GM19468 (cell line): ENCODE measurements at regions not wholly inside any gene's neighbourhood (a gene's known extent, or its start where the extent isn't known, plus 50 kb on each side); places are given as distances from the start of the nearest gene placed in this dataset.

Experiments used
- ATAC-seq: cut with Tn5 transposase; IDR thresholded peaks from one replicate; pipeline ENCODE4 v1.9.1; 2021; ENCODE audit warnings: mild to moderate bottlenecking, moderate library complexity, moderate number of reproducible peaks; ENCODE audit not compliant: unreplicated experiment; ENCODE audit errors: extremely low read depth

GRCh38 chr1:79604490-79605198 is 598.1 kb upstream of the ADGRL4 start:
- no peak for ATAC-seq

GRCh38 chr1:79603843-79604242 is 597.3 kb upstream of the ADGRL4 start:
- ATAC-seq = no peak

GRCh38 chr1:79599257-79599656 is 592.7 kb upstream of the ADGRL4 start:
- no peak for ATAC-seq

GRCh38 chr1:79595931-79596330 is 589.4 kb upstream of the ADGRL4 start:
- ATAC-seq = no peak

- no peak for ATAC-seq
These were observed 587.7 kb upstream of the ADGRL4 start for GRCh38 chr1:79594121-79594698.

- ATAC-seq = no peak
These were observed 586.2 kb upstream of the ADGRL4 start for GRCh38 chr1:79592707-79593106.

DNA sequence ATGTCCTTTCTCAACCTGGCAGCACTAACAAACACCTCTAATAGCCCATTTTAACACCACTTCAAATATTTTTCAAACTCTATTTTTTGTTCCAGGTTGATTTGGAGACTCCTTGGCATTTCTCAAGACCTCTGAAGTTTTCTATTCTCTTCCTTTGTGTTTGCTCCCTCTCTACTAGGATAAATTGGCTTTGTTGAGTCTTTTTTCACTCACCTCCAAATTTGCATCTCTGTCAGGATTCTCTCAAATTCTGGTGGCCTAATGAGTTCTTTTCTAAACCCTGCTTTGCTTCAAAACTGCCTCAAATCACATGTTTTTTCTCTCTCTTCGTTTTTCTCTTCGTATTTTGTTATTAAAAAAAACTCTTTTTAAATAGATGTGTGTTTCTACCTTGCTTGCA is 582.2 kb upstream of the ADGRL4 start:
- ATAC-seq = no peak

DNA sequence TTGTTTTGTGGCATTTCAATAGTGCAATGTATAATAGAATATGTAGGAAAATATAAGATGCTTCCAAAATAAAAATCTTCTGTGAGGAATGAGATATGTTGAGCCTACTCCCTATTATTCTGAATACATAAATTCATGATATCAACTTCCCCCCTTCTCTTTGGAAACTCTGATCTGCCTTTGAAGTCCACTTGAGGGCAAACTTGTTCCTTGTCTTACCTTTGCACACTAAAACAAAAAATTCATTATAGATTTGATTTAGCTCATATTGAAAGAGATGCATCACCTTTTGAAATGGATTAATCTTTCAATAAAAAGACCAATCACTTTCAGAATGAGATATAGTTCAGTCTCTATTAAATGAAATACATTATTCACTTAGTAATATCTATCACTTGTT is 580.7 kb upstream of the ADGRL4 start:
- ATAC-seq = no peak

DNA sequence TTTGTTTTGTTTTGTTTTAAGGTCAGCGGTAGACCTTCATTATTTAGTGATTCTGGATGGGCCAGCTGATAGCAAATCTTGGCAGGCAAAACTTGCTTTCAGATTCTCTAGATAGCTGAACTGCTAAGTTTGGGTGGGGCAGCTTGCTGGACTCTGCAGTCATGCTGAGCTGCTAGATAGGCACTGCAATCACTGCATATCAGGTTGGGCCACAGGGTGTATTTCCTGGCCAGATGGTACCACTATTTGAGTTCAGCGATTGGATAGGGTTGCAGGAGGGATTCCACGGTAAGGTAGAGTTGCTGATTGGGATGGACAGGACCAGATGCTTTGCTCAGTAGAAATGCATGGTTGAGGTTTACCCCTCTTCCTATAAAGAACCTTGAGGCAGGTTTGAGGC is 579.3 kb upstream of the ADGRL4 start:
- no peak for ATAC-seq

GRCh38 chr1:79575424-79575823 is 568.9 kb upstream of the ADGRL4 start:
- no peak for ATAC-seq

DNA sequence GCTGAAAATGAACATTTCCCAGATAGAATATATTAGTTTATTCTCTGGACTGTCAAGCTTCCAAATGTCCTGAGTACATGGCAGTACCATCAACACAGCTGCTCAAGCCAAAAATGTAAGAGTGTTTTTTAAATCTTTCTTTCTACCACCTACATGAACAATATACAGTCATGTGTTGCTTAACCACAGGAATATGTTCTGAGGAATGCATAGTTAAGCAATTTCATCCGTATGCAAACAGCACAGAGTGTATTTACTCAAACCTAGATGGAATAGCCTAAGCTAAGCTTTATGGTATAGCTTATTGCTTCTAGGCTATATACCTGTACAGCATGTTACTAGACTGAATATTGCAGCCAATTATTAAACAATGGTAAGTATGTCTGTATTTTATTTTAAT is 561.9 kb upstream of the ADGRL4 start:
- ATAC-seq = no peak

DNA sequence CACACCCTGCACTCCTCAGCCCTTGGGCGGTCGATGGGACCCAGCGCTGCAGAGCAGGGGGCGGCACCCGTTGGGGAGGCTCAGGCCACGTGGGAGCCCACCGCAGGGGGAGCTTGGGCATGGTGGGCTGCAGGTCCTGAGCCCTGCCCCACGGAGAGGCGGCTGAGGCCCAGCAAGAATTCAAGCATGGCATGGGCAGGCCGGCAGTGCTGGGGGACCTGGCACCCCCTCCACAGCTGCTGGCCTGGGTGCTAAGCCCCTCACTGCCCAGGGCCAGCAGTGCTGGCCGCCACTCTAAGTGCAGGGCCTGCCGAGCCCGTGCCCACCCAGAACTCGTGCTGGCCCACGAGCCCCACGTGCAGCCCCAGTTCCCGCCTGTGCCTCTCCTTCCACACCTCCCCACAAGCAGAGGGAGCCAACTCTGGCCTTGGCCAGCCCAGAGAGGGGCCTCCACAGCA is 555.0 kb upstream of the ADGRL4 start:
- ATAC-seq = no peak

- ATAC-seq = no peak
These were observed 549.7 kb upstream of the ADGRL4 start for GRCh38 chr1:79556189-79556588.

- no peak for ATAC-seq
These were observed 548.2 kb upstream of the ADGRL4 start for GRCh38 chr1:79554688-79555087.

DNA sequence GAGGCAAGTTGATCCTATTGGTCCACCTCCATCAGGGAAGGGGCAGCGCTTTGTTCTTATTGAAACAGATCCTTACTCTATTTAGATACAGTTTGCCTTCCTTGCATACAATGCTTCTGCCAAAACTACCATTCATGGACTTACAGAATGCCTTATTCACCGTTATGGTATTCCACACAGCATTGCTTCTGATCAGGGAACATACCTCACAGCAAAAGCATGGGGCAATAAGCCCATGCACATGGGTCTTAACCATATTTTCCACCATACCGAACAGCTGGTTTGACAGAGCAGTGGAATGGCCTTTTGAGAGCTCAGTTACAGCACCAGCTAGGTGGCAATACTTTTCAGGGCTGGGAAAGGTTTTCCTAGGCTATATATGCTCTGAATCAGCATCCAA is 544.8 kb upstream of the ADGRL4 start:
- ATAC-seq = no peak

DNA sequence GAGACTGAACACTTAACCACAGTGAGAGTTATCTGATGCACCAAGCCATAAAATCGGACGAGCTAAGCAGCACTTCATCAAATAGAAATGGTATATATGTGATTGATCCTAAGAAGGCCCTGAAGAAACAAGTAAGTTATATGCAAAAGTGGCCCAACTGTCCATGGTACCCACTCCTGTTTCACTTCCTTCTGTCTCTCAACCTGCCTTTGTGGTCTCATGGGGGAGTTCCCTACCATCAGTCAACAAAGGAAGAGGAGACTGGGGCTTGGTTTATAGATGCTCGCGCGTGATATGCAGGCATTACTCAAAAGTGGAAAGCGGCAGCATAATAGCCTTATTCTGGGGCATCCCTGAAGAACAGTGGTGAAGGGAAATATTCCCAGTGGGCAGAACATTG is 543.9 kb upstream of the ADGRL4 start:
- no peak for ATAC-seq

DNA sequence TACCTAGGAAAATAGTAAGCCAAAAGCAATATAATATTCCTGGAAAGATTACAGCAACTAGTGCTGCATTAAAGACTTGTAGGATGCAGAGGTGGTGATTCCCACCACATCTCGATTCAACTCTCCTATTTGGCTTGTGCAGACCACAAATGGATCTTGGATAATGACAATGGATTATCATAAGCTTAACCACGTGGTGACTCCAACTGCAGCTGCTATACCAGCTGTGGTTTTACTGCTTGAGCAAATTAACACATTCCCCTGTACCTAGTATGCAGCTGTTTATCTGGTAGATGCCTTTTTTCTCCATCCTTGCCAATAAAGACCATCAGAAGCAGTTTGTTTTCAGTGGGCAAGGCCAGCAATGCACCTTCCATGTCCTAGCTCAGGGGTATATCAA is 542.7 kb upstream of the ADGRL4 start:
- ATAC-seq = no peak

- ATAC-seq = no peak
These were observed 541.0 kb upstream of the ADGRL4 start for GRCh38 chr1:79547514-79547913.

- ATAC-seq = no peak
These were observed 536.9 kb upstream of the ADGRL4 start for GRCh38 chr1:79543394-79543793.

DNA sequence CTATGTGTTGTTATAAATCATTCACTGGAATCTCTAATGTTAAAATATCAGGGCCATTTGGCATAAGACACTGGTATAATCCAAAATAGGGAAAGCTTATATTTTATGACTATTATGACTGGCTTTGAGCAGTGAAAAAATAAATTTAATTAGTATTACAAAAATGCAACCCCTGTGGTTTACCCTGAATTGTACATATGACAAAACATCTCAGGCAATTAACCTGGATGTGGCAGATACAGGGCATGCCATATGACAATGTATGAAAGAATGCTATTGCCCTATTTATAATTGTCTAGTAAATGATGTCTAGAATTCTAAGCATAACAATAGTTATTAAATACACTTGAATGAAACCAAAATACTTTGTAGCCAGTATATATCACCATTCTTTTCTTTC is 532.5 kb upstream of the ADGRL4 start:
- ATAC-seq = no peak

DNA sequence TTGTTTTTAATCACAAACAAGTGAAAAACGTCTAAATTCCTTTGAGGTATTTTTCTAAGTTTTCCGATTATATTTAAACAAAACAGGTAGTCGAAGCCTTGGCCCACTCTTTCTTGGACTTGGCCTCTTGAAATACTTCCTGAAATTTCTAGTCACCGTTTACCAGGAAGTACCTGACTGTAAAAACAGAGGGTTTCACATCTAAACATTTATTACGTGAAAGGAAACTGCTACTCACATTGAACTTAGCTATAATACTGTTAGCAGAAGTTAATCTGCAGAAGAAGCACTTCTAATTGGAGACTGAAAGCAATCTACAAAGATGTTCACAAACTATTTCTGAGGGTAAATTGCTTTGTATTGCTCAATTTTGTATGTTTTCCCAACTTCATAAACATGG is 526.0 kb upstream of the ADGRL4 start:
- ATAC-seq = no peak

DNA sequence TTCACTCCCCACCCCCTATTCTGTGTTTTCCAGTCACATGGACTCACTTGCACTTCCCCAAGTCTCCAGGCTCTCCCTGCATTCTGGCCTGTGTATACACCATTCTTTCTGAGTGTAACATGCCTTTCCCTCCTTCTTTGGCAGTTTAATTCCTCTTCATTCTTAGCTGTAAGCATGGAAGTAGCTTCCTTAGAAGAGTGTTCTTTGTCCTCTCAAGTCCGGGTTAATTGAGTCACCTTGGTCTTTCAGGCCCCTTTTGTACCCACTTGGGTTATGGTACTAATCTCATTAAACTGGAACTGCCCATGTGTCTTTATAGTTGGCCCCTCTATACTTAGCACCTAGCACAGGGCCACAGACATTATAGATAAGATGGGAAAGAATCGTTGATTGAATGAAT is 525.3 kb upstream of the ADGRL4 start:
- no peak for ATAC-seq
